ENCODE measurements at regions not wholly inside any gene's neighbourhood (a gene's known extent, or its start where the extent isn't known, plus 50 kb on each side); places are given as distances from the start of the nearest gene placed in this dataset.

GRCh38 chr13:99436686-99437416, 64.4 kb upstream of the TM9SF2 start:
- peak; percentile 86 for DNase-seq (ENCODE audit: low read depth)

- no peak for DNase-seq (ENCODE audit: low read depth)
Observed at GRCh38 chr13:99439048-99439447, 62.2 kb upstream of the TM9SF2 start.

- no peak for DNase-seq (ENCODE audit: low read depth)
Observed at GRCh38 chr13:99439850-99440604, 61.2 kb upstream of the TM9SF2 start.

- peak; percentile 47 for DNase-seq (ENCODE audit: low read depth)
Observed at GRCh38 chr13:99442273-99442895, 58.9 kb upstream of the TM9SF2 start.

GRCh38 chr13:99446242-99446641, 55.0 kb upstream of the TM9SF2 start:
- no peak for DNase-seq (ENCODE audit: low read depth)

GRCh38 chr13:99448546-99448945, 52.7 kb upstream of the TM9SF2 start:
- DNase-seq (ENCODE audit: low read depth): no peak

GRCh38 chr13:99450416-99450815, 50.9 kb upstream of the TM9SF2 start:
- DNase-seq (ENCODE audit: low read depth): no peak
